ENCODE measurements at regions not wholly inside any gene's neighbourhood (a gene's known extent, or its start where the extent isn't known, plus 50 kb on each side); places are given as distances from the start of the nearest gene placed in this dataset.

GRCh38 chrX:40495659-40496058 is 85.1 kb upstream of the ATP6AP2 start:
- TF ChIP-seq CTCF (IDR thresholded peaks at IDR 0.05): no peak
- no peak for TF ChIP-seq POLR2A (IDR thresholded peaks at IDR 0.05)

All from uterus (tissue), 2 donors.